Activated CD8-positive, alpha-beta memory T cell treated with anti-CD3 and anti-CD28 coated beads for 24 hours (primary cell): ENCODE measurements at regions not wholly inside any gene's neighbourhood (a gene's known extent, or its start where the extent isn't known, plus 50 kb on each side); places are given as distances from the start of the nearest gene placed in this dataset.
"Not testable (repeated sequence)": the region's sequence is repeated elsewhere in the genome, so short reads cannot be mapped to it uniquely, and the experiment has no call there.

Experiments
- DNase-seq: peaks from one replicate; pipeline ENCODE4 v3.0.0-alpha.2; 2020

DNA sequence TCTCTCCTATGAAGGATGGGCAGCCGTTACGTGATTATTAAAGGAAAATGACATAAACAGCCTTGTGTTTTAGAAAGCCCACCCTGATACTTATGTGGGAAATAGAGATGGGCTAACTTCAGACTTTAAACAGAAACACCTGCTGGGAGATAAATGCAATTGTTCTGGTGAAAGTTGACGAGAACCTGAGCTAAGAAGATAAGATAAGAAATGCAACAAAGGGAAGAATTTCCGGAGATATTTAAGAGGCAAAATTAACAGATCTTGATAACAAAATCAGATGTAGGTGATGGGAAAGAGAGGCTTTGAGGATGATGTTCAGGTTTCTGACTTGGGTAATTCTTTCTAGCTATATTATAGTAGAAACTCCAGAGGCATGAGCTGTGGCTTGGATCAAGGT is 102.7 kb upstream of the SLC7A11 start:
- DNase-seq = no peak

DNA sequence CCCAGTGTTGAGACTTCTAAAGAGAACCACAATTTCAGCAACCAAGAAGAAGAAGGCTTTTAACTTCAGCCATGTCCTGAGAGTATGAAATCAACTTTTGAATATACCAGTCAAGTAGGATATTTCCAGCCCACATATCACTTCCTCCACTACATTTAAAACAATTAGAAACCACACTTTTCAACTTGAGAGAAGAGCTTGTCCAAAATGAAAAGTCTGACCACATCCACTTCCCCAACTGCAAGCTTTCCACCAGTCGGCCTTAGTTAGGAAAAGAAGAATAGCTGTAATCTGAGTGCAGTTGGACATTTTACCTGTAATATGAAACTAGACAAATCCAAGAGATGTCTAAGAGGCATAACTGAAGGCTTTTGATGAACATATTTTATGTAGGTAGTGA is 101.9 kb upstream of the SLC7A11 start:
- DNase-seq = no peak

DNA sequence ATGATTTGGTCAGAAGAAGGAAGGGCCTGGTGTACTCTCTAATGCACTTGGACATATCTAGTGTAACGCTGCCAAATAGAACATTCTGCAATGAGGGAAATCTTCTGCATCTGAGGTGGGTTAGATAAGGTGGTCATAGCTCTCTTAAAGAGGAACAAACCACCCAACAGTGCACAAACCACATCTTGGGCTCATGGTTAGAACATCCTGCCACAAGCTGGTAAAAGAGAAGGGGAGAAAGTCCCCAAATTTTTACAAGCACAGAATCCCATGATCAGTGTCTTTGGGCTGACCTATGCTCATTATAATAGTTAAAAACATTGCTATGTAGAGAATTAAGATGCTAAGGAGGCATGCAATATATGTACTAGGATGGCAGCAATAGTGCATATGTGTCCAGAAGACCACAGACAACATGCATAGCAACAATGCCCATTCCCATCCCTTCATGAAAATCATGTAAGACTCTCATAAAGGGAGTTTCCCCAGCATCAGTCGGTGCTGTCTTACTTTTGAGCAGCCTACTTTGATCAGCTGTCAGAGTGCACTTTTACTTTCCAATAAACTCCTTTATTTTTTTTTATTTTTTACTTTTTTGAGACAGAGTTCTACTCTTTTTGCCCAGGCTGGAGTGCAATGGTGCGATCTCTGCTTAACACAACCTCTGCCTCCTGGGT is 99.7 kb upstream of the SLC7A11 start:
- no peak for DNase-seq

DNA sequence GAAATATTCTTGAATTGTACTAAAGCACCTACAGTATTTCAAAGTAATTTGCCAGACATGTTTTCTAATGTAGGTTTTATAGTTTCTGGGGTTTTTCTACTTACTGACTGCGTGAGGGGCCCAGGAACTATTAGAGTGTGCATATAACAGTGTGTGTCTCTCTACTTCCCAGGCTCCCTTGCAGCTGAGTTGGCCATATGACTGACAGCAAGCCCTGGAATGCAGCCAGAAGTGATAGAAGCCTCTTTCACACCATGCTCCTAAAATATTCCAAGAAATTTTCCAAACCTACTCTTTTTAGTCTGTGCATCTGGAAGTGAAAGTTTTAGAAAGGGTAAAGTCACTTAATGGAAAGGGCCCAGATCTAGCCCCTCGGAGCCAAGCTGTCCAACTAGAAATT is 96.7 kb upstream of the SLC7A11 start:
- DNase-seq = no peak

DNA sequence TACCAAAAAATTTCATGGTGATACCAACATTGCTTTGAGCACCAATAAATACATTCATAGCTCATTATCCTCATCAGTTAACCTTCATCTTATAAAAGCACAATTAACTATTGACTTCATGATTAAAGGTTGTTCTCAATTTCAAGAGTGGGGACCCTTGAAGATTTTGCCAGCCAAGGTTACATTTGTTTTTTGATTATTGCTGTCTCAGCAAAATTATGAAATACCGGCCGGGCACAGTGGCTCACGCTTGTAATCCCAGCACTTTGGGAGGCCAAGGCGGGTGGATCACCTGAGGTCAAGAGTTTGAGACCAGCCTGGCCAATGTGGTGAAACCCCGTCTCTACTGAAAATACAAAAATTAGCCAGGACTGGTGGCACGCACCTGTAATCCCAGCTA is 96.1 kb upstream of the SLC7A11 start:
- not testable (repeated sequence) for DNase-seq

DNA sequence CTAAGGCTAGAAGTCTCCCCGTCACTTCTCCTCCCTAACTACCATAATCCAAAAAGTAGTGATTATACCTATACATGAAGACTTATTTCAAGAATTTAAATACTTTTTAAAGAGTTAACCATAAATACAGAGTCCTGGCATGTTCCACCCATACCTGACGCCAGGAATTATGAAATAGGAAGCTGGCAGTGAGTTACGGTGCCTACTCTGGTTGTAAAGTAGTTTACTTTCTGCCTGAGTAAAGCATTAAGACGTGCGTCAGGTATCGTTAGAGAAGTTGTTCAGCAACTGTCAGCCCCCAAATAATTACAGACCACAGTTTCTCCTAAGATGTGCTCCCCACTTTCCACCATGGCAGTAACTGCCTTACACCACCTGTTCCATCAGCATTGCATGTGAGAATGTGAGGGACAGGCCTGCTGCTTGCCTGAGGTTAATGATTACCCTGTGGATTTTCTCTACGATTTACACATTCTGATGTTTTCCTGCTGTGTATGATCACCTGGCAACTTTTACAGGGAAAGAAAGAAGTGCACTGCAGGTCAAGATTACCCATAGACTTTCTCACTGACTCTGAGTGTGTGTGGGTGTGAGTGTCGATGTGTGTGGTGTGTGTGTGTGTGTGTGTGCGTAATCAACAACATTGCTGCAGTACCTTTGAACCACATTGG is 92.3 kb upstream of the SLC7A11 start:
- DNase-seq = no peak

DNA sequence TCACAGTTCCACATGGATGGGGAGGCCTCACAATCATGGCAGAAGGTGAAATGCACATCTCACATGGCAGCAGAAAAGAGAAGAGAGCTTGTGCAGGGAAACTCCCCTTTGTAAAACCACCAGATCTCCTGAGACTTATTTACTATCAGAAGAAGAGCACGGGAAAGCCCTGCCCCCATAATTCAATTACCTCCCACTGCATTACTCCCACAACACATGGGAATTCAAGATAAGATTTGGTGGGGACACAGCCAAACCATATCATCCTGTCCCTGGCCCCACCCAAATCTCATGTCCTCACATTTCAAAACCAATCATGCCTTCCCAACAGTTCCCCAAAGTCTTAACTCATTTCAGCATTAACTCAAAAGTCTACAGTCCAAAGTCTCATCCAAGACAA is 90.3 kb upstream of the SLC7A11 start:
- DNase-seq = not testable (repeated sequence)

DNA sequence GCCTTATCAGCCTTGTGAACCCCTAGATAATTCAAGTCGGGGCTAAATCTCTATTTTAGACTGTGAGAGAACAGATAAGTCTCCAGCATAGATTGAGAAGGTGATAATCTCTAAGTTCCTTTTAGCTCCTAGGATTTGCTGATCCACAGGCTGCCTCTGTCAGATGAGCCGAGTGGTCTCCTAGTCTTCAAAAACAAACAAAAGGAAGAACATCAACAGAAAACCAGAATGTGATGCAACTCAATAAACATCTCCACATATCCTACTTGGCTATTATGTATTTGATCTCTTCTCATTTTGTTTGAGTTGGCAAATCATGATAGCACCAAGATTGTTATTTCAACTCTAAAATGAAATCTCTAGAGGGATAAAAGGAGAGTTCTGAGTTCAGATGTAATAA is 88.4 kb upstream of the SLC7A11 start:
- no peak for DNase-seq

DNA sequence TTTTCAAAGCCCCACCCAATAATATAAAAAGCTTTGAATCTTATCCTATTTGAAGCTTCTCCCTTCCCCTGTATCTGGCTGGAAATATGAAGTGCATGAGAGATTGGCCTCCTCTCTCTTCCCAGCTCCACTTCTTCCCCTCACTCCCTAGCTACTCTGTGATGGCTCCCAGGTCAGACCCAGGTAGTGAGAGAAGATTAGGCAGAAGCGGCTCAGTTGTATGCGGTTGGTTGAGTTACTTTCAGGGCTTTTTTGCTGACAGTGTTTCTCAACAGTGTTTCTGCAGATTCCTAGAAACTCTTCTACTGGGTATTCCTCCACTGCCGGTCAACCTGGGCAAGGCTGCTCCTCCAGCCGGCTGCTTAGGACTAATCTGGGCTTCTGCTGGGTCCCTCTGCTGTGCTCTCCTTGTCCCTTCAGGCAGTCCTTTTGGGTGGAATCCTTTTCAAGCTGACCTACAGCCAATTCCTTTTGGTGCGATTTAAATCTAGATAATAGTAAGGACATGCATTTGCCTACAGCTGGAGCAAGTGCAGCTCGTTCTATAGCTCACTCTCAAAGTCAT is 87.4 kb upstream of the SLC7A11 start:
- no peak for DNase-seq

DNA sequence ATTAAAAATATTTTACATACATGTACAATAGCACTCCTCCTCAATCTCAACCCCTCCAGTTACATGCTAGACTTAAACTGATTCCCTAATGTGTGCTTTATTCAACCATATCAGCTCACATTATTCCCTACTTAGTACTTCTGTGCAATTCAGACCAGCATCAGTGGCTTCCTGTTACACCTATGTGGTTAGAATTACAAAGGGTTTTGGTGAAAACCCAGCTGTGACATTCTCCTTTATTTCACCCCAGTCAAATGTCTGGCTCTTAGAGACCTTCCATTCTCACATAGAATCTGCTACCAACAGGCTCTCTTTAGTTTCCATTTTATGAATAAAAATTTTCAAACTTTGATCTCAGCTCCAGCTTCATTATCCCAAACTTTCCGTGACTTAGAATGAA is 85.2 kb upstream of the SLC7A11 start:
- no peak for DNase-seq

DNA sequence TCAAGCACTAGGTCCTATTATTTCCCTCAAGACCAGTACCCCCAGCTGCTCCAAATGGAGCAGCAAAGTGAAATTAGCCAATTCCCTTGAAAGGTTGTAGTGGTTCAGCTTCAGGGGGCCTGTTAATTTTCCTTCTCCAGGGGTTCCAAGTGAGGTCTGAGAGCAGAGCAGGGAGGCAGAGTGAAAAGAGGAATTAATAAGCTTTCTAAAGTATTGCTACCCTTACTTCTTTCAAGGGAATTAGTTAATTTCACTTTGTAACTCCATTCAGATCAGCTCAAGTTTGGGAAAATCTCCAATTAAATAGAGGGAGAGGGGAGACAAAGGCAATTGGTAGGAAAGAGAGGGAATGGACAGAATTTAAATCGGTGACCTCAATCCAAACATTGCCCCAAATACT is 78.7 kb upstream of the SLC7A11 start:
- no peak for DNase-seq

DNA sequence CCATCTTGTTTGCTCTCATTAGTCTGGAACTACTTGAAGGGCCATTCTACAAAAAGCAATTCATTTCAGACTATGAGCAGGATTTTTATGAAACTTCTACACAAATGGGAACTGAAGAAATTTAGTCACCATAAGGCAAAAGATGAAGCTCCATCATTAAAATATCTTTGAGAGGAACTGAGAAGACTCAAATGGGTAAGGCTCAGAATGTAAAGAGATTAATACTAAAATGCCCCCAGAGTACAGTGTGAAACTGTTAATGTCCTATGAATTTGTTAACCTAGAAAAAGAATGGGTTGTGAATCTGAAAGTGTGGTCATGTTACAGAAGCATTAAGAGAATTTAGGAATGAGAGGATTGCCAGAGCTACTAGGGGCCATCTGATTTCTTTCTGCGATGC is 77.9 kb upstream of the SLC7A11 start:
- DNase-seq = no peak

DNA sequence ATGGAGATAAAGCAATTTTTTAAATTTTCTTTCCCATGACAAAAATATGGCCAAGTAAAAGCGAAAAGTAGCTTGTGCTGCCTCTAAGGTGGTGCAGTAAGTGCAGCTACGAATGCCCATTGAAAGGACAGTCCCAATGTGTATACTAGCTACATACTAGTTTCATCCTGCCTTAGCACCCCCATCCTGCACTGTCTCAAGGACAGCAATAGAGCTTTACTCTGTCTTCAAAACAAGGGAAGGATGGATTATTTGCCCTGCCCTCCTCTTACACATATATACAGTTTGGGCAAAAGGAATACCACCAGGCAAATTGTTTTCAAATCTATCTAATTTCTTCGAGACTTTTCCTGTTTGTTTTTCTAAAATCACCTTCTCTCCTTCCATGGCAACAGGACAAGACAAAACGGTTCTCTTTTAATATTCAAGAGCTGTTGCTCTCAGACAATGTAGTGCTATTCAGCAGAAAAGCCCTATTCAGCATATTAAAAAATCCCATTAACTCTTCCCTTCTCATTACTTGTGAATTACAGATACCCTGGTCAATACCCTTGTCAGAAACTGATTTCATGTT is 75.1 kb upstream of the SLC7A11 start:
- no peak for DNase-seq

DNA sequence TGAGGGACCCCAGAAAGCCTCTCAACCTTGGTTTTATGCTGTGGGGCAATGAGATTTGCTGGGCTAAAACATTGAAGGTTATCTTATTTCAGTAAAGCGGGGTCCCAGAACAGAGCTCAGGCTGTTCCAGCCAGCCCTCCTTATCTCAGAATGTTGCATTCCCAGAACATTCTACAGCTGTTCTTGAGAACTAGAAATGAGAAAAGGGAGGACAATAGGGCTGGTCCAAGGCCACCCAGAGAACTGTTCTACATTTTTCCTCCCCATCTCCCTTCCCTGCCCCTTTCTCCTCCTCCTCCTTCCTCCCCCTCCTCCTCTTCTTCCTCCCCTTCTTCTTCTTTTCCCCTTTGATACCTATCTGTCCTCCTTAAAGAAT is 70.4 kb upstream of the SLC7A11 start:
- no peak for DNase-seq

DNA sequence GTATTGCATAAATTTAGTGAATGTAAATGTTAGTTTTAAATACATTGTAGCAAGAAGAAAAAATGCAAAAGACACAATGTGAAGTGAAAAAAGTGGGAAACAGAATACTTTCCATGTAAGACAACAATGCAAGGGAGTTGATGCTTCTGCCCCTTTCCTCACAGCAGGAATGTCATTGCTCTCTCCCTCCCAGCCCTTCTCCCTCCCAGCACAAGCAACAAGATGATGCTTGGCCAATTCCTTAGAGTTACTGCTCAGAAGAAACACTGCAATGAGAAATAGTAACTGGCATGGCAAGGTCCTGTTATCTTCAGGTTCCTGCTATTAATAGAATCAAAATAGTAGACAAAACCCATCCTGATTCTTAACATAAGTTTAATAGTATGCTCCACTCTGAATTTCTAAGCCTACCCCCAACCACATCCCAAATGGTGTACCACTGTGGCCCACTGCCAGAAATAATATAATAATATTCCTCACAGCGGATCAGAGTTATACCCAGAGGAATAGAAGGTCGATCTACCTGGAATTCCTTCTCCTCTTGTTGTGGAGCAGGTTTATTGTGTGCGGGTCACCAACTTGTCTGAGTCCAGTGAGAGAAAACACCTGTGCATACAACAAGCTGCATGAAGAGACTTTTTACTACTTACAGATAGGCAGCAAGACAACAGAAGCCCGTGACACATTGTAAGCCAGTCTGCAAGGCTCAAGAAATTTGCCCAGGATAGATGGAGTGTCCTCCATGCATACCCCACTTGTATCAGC is 69.8 kb upstream of the SLC7A11 start:
- DNase-seq = no peak

DNA sequence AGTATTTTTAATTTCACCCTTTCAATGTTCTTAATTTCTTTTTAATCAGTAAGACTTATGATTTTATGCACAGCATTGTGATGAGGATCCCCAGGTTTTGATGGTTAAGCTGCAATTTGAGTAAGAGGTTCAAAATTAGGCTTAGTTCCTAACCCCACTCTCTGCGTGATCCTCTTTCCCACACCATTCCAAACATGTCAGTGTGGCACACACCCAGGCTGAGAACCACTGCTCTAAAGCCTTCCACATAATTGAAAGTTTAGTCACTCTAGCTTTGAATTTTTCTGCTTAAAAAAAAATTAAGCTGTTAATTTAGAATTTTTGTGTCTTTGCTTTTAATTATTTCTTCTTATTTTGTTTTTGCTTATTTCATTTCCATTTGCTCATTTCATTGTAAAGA is 68.8 kb upstream of the SLC7A11 start:
- no peak for DNase-seq

DNA sequence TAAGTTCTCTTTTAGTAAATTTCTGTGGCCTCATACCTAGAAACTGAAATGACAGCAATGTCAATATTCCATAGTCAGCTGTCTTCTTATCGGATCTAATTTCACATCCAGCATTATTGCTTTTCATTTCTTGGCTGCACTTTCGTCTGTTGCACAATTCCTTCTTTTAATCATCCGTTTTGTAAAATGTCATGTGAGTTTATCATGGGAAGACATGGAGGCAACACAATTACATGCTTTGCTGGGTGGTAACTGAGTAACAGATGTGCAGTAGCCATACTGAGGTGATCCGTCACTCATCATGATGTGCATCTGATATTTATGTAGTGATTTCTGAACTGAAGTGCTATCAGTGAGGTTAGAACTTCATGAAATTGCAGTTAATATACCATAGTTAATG is 68.3 kb upstream of the SLC7A11 start:
- DNase-seq = no peak

DNA sequence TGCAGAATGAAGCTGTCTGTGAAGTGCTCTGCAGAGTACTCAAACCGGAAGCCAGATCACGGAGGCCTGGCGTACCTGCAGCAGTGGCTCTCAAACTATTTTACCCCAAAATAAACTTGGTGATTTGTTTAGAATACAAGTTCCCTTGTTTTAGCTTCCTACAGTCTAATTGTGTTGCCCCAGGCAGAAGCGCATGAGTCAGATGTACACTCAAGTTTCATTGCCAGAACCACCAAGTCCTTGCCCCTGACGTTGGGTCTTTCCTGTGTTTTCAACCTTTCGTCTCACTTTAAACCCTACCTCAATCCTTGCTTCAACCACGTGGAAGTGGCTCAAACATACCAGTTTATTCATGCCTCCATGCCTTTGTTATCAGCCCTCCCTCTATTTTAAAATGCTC is 66.2 kb upstream of the SLC7A11 start:
- DNase-seq = no peak

DNA sequence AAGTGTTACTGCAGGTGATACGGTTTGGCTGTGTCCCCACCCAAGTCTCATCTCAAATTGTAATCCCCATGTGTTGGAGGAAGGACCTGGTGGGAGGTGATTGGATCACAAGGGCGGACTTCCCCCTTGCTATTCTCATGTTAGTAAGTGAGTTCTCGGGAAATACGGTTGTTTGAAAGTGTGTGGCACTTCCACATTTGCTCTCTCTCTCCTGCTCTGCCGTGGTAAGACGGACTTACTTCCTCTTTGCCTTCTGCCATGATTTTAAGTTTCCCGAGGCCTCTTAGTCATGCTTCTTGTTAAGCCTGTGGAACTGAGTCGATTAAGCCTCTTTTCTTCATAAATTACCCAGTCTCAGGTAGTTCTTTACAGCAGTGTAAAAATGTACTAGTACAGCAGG is 65.2 kb upstream of the SLC7A11 start:
- DNase-seq = no peak

DNA sequence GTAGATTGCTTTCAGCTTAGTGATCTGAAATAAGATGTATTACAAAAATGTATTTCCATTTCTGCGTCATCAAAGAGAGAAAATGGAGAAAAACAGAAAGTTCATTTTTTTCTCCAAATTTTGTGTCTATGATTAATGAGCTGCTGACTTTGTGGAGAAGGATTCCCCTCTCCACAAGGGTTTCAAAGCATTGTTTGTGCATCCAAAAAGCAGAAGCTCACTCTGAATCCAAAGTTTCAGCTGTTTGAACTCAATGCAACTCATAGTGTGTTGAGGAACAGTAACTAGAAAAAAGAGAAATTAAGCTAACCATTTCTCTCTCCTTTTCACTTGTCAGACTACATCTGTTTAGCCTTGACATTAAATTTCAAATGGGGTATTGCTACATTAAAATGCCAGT is 62.9 kb upstream of the SLC7A11 start:
- DNase-seq = no peak

DNA sequence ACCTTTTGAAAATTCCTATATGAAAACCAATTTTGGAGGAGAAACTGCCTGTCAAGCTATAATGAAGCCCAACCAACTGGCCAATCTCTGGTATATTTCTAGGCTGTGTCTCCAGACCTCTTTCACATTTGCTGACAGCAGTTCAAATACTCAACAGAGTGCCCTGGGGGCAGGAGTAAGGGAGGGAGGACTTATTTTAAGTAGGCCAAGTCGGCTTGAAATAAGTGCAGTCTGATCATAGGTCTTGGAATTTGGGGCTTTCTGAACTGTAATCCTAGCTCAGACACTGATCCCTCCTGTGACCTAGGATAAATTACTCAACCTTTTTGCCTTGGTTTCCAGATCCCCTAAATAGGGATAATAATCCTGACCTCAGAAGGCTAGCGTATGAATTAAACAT is 59.4 kb upstream of the SLC7A11 start:
- no peak for DNase-seq

DNA sequence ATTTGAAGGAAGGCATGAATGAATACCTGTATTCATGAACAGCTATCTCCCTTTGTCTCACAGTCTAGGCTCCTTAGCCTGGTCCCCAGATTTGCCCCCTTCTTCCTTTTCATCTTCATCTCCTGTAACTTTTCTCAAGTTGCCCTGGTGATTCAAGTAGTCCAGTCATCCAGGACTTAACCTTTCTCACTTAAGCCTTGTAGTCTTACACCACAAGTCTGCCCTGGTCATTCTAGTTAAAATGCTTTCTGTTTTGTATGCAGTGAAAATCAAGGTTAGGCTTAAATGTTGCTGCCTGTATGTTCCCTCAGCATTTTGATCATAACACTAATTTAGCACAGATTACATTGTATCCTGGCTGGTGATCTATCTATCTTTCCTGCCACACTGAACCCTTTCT is 58.5 kb upstream of the SLC7A11 start:
- no peak for DNase-seq

DNA sequence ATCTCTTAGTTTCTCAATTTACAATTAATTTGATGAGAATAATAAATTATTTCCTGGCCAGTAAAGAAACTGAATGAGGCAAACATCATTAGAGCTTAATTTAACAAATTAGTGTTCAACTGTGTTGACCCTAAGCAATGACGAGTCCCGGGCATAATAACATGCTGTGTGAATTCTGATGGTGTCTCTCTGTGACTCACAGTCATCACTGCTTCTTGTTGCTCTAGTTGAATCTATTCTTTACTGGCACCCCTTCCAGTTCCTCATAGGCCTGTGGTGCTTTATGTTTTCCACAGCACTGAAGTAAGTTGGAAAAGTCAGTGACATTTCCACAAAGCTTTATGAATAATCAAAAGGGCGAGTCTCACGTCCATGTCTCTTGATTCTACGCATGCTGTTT is 57.7 kb upstream of the SLC7A11 start:
- no peak for DNase-seq

DNA sequence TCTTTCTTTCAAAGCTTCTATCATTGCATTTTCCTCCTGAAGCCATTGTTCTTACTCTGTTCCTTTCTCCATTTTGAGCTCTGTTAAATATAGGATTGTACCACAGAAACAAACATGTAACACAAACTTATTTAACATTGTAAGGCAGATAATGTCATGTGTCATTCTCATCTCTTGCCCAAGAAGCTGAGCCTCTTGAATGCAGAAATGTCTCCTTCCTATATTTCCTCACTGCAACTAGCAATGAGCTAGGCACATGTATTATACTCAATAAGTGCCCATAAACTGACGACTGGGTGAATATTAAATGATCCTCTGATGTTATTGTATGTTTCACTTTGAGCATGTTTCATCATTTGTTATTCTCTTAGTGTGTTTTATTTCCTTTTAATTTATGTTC is 56.7 kb upstream of the SLC7A11 start:
- DNase-seq = no peak
